Large intestine (tissue), 3 donors: ENCODE measurements at regions not wholly inside any gene's neighbourhood (a gene's known extent, or its start where the extent isn't known, plus 50 kb on each side); places are given as distances from the start of the nearest gene placed in this dataset.

ENCODE experiments used
- DNase-seq, 2 donors: peaks; one replicate each; pipeline versions ENCODE4 v3.0.0 to v3.0.0-alpha.2; 2013
- H3K27ac ChIP-seq: one replicate; pipeline ENCODE4 v1.5.1; 2013; ENCODE audit warnings: low read length
- H3K27me3 ChIP-seq: 2 replicates; pipeline ENCODE4 v1.6.1; 2013; ENCODE audit warnings: low read length; ENCODE audit not compliant: control insufficient read depth, insufficient read depth
- H3K36me3 ChIP-seq: 2 replicates; pipeline ENCODE4 v1.6.1; 2013; ENCODE audit warnings: low read length; ENCODE audit not compliant: control insufficient read depth, insufficient read depth
- H3K4me1 ChIP-seq: one replicate; pipeline ENCODE4 v1.6.1; 2013; ENCODE audit warnings: low read length; ENCODE audit not compliant: control insufficient read depth, insufficient read depth
- H3K4me3 ChIP-seq: one replicate; pipeline ENCODE4 v1.5.1; 2013; ENCODE audit warnings: low read length
- H3K9me3 ChIP-seq: one replicate; pipeline ENCODE4 v1.6.1; 2013; ENCODE audit warnings: mild to moderate bottlenecking, low read depth, low read length, moderate library complexity; ENCODE audit not compliant: control insufficient read depth
- WGBS: methylation state at CpG from one replicate; pipeline ENCODE4 v1.1.5; 2013; ENCODE audit warnings: low lambda C conversion rate; ENCODE audit not compliant: insufficient coverage; 5-methylcytosine and 5-hydroxymethylcytosine counted together

DNA sequence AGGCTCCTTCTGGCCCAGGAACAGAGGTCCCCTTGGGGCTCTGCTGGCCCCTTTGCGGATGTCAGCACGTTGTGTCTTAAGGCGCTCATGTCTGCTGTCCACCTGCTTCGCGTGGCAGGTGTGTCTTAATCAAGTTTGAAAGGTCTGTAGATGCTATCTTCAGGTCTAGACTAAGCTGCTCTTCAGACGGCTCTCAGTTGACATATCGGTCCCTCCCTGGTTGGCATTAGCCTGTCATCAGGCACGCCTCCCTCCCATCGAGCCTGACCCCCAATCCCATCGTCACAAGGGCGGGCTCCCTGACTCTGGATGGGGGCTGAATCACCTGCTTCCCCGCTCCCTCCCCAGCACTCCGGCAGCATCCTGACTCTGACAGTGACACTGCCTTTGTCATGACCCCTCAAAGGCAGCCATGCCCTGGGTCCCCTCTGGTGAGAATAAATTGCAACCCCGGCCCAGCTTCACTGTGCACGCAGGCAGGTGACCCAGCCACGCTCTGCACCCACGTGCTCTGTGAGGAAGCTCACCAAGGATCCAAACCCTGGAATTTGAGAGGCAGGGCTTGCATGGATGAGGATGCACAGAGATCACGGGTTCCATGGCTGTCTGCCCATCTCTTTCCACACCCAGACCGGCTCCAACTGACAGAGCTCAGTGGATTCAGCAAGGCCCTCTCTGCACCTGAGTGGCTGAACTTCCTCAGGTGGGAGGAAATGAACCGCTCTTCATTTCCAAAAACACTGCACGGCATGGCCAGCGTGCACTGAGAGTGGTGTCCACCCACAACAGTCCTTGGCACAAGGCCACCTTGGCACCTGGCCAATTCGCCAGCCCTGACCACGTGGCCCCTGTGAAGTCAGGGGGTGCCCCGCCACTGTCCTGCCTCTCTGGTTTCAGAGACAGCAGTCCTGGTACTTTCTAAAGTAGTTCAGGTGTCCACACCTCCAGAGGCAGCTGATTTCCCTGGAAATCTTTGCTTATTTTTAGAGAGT is 110.2 kb upstream of the GPC1 start:
- DNase-seq: no peak
- H3K36me3 ChIP-seq: no peaks in the 10 kb centered on the region
- WGBS: 80% methylated on average over 2 of the region's 25 CpGs
- no peak overlapping the region for H3K4me3 ChIP-seq
- no peaks in the 10 kb centered on the region for H3K27me3 ChIP-seq
- H3K9me3 ChIP-seq: no peaks in the 10 kb centered on the region
- no peaks in the 10 kb centered on the region for H3K4me1 ChIP-seq
- no peak overlapping the region for H3K27ac ChIP-seq

DNA sequence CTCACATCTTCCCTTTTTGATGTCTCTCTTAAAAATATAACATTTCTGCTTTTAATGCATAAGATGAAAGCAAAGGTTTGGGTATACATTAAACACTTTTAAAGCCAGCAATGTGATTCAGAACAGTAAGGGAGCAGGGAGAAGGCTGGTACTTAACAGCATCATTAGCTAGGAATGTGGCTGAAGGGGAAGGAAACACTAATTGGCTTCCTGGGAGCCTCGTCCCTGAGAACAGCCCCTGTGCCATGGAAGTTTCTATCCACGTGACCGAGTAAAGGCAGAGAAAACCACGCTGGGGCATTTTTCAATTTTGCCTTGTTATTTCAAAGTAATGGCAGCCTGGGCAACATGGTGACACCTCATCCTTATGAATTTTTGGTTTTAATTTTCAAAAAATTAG is 109.2 kb upstream of the GPC1 start:
- Histone ChIP-seq H3K27me3 (no peaks in the 10 kb centered on the region), H3K27ac (no peak overlapping the region), H3K4me3 (no peak overlapping the region), H3K36me3 (no peaks in the 10 kb centered on the region), H3K4me1 (no peaks in the 10 kb centered on the region), H3K9me3 (peaks cover 1% of the 10 kb centered on the region)
- DNase-seq: no peak
- WGBS: no CpG with 5 or more reads among the region's 4 CpGs

DNA sequence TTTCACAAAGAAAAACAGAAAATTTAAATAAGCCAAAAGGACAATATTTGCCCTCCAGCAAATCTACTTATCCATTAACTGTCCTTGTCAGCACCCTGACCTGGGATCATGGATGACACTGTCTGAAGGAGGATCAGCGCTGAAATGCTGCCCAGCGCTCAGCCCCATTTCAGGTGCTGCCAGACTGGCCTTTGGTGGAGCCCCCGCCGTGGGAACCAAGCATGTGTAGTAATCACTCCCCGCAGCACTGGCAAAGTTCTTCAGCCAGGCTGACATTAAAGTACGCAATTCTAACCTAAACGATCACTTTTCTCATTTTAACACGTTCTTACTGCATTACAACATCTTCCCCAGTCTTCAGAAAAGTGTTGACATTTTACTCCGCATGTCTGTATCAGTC is 108.6 kb upstream of the GPC1 start:
- WGBS: 90% methylated on average over 2 of the region's 9 CpGs

DNA sequence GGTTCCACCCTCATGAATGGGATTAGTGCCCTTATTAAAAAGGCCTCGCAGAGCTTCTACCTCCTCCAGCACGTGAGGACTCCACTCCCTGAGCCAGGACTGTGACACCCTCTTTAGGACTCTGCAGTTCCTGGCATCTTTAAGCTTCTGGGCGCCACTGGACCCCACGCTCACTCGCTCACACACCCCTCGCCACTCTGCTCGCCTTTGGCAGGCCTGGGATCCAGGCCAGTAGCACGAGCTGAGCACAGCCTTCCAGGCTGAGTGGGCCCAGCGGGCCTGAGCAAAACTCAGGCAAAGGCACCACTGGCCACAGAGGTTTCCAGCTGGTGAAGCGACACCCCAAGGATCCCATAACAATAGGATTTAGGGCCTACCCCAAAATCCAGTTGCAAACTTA is 107.9 kb upstream of the GPC1 start:
- WGBS: no CpG with 5 or more reads among the region's 10 CpGs
- H3K4me1 ChIP-seq: no peaks in the 10 kb centered on the region
- no peaks in the 10 kb centered on the region for H3K36me3 ChIP-seq
- no peak for DNase-seq
- H3K4me3 ChIP-seq: no peak overlapping the region
- H3K27ac ChIP-seq: no peak overlapping the region
- peaks cover 6% of the 10 kb centered on the region for H3K9me3 ChIP-seq
- H3K27me3 ChIP-seq: no peaks in the 10 kb centered on the region

More for the DNA sequence above, 108.6 kb upstream of the GPC1 start:
- no peak for DNase-seq
- no peaks in the 10 kb centered on the region for H3K36me3 ChIP-seq
- H3K9me3 ChIP-seq: peaks cover 6% of the 10 kb centered on the region
- H3K27ac ChIP-seq: no peak overlapping the region
- H3K4me1 ChIP-seq: no peaks in the 10 kb centered on the region
- H3K27me3 ChIP-seq: no peaks in the 10 kb centered on the region
- no peak overlapping the region for H3K4me3 ChIP-seq

DNA sequence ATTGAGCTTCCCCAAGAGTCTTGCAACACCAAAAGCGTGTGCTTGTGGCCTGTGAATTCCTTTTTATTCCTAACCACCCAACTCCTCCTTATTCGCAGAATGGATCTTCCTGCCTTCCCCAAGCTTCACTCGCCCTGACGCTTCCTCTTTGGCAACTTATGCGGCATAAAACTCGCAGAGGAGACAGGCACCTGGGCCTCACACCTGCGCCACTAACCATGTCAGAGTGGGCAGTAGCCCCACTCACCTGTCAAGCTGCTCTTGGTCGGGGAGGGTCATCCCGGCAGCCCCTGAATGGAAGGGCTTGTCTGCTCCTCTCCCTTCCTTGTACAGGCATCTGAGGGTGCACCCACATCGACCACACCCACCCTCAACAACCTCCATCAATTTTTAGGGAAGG is 106.9 kb upstream of the GPC1 start:
- WGBS: 60% methylated on average over 1 of the region's 10 CpGs
- no peak overlapping the region for H3K4me3 ChIP-seq
- H3K9me3 ChIP-seq: peaks cover 6% of the 10 kb centered on the region
- H3K36me3 ChIP-seq: no peaks in the 10 kb centered on the region
- H3K27me3 ChIP-seq: no peaks in the 10 kb centered on the region
- no peak for DNase-seq
- no peak overlapping the region for H3K27ac ChIP-seq
- H3K4me1 ChIP-seq: no peaks in the 10 kb centered on the region

DNA sequence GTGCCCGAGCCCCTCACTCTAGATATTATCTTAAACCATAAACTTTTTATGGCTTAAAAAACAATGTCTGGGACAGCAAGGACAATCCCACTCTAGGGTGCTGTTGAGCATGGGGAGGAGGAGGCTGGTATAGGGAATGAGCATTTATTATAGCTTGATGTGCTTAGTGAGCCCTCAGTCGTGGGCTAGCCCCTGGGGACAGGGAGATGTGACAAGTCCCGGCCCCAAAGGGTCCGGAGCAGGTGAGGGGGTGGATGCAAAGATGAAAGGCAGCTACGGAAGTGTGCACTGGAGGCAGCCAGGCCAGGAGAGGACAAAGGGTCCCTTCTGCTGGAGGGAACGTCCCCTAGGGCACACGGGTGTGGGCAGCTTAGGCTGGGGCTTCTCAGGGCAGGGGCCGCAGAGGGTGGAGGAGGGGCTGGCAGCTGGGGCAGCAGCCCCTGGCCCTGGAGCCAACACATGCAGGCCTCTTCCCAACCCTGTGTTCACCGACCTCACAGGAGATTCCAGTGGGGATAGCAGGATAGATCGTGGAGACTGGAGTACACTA is 106.3 kb upstream of the GPC1 start:
- DNase-seq: no peak
- H3K27ac ChIP-seq: no peak overlapping the region
- no peak overlapping the region for H3K4me3 ChIP-seq
- peaks cover 6% of the 10 kb centered on the region for H3K9me3 ChIP-seq
- no peaks in the 10 kb centered on the region for H3K27me3 ChIP-seq
- H3K4me1 ChIP-seq: no peaks in the 10 kb centered on the region
- no CpG with 5 or more reads among the region's 10 CpGs for WGBS
- H3K36me3 ChIP-seq: no peaks in the 10 kb centered on the region

DNA sequence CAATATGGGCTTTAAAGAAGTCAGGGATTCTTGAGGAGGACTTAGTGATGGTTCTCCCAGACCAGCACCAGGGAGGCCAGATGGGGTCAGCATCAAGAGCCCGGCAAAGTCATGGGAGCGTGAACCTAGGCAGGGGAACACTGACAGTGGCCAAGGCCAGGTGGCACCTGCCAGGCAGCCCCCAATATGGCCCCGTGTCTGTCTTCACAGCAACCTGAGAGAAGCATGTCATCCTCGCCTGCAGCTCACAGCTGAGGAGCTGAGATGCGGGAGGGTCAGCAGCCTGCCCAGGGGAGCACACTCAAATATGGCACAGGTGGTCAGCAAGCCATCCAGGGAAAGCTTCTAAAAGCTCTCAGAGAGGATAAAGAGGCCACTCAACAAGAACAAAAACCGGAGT is 105.7 kb upstream of the GPC1 start:
- H3K4me1 ChIP-seq: no peaks in the 10 kb centered on the region
- H3K36me3 ChIP-seq: no peaks in the 10 kb centered on the region
- peaks cover 6% of the 10 kb centered on the region for H3K9me3 ChIP-seq
- no peak overlapping the region for H3K4me3 ChIP-seq
- H3K27ac ChIP-seq: no peak overlapping the region
- 100% methylated on average over 1 of the region's 6 CpGs for WGBS
- no peak for DNase-seq
- no peaks in the 10 kb centered on the region for H3K27me3 ChIP-seq

DNA sequence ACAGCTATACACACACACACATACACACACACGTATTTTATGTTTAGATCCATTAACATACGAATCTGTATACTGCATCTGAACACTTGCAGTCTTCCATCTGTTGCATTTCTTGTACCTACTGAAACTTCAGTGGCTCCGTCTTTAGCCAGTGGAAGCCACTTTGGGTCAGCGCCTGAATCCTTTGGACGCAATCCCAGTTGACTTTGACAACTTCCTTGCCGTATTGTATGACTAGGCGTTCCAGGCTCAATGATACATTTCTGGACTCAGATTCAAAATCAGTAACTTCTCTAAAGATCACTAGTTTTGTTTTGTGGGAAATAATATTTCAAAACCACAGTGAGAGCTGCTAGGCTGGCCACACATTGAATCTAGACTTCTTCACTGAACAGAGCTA is 101.5 kb upstream of the GPC1 start:
- Histone ChIP-seq H3K27me3 (no peaks in the 10 kb centered on the region), H3K36me3 (no peaks in the 10 kb centered on the region), H3K27ac (no peak overlapping the region), H3K4me1 (no peaks in the 10 kb centered on the region), H3K4me3 (no peak overlapping the region), H3K9me3 (peaks cover 6% of the 10 kb centered on the region)
- 75% methylated on average over 1 of the region's 7 CpGs for WGBS
- no peak for DNase-seq

DNA sequence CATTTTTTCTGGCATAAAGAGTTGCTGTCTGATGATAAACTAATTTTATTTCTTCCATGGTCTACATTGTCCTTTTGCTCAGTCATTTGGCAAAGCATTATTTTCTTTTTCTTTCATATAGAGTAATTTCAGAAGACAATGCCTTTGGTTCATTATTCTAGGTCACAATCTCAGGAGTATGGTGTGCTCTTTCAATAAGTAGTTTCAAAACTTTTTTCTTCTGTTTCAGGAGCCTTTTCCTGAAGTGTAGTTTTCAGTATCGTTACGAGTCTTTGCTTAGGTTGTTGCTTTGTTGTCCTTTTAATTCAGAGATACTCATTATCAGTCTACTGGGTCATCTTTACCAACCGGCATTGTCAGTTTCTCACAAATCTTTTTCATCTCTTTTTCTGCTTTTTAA is 100.4 kb upstream of the GPC1 start:
- H3K4me3 ChIP-seq: no peak overlapping the region
- no peaks in the 10 kb centered on the region for H3K36me3 ChIP-seq
- WGBS: 75% methylated on average over 3 of the region's 3 CpGs
- no peak for DNase-seq
- peaks cover 6% of the 10 kb centered on the region for H3K9me3 ChIP-seq
- no peak overlapping the region for H3K27ac ChIP-seq
- H3K27me3 ChIP-seq: no peaks in the 10 kb centered on the region
- H3K4me1 ChIP-seq: no peaks in the 10 kb centered on the region

DNA sequence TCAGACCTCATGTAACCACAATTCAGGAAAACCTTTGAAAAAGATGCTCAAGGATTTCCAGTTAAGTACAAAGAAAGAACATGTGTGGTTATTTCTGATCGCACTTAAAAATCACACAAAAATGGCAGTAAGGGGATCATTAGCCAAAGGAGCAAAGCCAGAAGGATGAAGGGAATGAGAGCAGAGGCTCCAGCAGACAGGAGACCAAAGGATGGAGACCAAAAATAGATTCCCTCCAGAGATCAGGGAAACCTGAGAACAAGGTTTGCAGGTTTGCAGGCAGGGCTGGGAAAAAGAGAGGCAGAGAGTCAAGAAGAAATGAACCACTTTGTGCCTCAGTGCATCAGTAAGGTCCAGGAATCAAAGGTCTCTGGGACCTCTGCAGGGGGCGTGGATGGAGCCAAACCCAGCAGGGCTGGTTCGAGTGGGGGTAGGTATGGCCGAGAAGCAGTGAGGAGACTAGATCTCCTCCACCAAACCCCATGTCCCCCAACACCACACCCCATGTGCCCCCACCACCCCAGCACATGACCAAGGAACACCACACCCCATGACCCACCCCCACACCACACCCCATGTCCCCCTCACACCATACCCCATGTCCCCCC is 98.5 kb upstream of the GPC1 start:
- WGBS: no CpG with 5 or more reads among the region's 4 CpGs
- Histone ChIP-seq H3K27me3 (no peaks in the 10 kb centered on the region), H3K36me3 (no peaks in the 10 kb centered on the region), H3K4me1 (no peaks in the 10 kb centered on the region), H3K27ac (no peak overlapping the region), H3K9me3 (no peaks in the 10 kb centered on the region), H3K4me3 (no peak overlapping the region)
- DNase-seq: no peak
